Ectodermal cell (in vitro differentiated cells): ENCODE measurements at regions not wholly inside any gene's neighbourhood (a gene's known extent, or its start where the extent isn't known, plus 50 kb on each side); places are given as distances from the start of the nearest gene placed in this dataset.
"Not testable (repeated sequence)": the region's sequence is repeated elsewhere in the genome, so short reads cannot be mapped to it uniquely, and the experiment has no call there.

Experiments used
- H3K27ac ChIP-seq: 2 replicates; pipeline ENCODE4 v1.7.0; 2013; ENCODE audit warnings: mild to moderate bottlenecking, low read depth, low read length; ENCODE audit not compliant: insufficient read depth, poor library complexity, severe bottlenecking
- H3K27me3 ChIP-seq: 2 replicates; pipeline ENCODE4 v1.7.0; 2013; ENCODE audit warnings: mild to moderate bottlenecking, low read length; ENCODE audit not compliant: insufficient read depth, control insufficient read depth, poor library complexity, severe bottlenecking
- H3K36me3 ChIP-seq: one replicate; pipeline ENCODE4 v1.7.0; 2013; ENCODE audit warnings: low read length; ENCODE audit not compliant: control insufficient read depth, insufficient read depth
- H3K4me1 ChIP-seq: one replicate; pipeline ENCODE4 v1.7.0; 2013; ENCODE audit warnings: low read length; ENCODE audit not compliant: control insufficient read depth, insufficient read depth
- H3K4me3 ChIP-seq: 2 replicates; pipeline ENCODE4 v1.7.0; 2013; ENCODE audit warnings: low read depth, low read length, control low read depth; ENCODE audit not compliant: insufficient read depth
- H3K9me3 ChIP-seq: 2 replicates; pipeline ENCODE4 v1.7.0; 2013; ENCODE audit warnings: mild to moderate bottlenecking, low read length, moderate library complexity; ENCODE audit not compliant: control insufficient read depth
- WGBS, 2 experiments: methylation state at CpG; one replicate each; pipeline ENCODE4 v1.1.7; 2013; ENCODE audit warnings: missing lambda C conversion rate in 2 of 2; 5-methylcytosine and 5-hydroxymethylcytosine counted together

- Histone ChIP-seq H3K27ac (no peak overlapping the region), H3K4me3 (no peak overlapping the region), H3K27me3 (no peaks in the 10 kb centered on the region), H3K4me1 (no peaks in the 10 kb centered on the region), H3K9me3 (no peaks in the 10 kb centered on the region), H3K36me3 (no peaks in the 10 kb centered on the region)
- WGBS, 2 experiments: 94 to 100% methylated on average over 2 to 3 of the region's 3 CpGs
These were observed 196.6 kb upstream of the EDNRA start for GRCh38 chr4:147284256-147284835.

DNA sequence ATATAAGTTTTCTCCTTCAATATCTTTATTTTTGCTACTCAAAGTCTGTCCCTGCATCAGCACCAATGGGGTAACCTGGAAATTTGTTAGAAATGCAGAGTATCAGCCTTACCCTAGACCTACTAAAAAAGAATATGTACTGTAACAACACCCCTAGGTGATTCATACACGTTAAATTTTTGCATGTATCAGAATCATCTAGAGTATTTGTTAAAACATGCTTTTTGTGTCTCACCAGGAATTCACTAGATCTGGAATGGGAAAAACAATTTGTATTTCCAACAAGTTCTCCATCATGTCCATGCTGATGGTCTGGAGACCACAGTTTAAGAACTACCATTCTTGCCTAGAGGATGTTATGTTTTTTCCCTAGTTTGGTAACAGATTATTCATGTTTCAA lies 196.0 kb upstream of the EDNRA start:
- H3K9me3 ChIP-seq: no peaks in the 10 kb centered on the region
- WGBS, 2 experiments: 83 to 100% methylated on average over 1 of the region's 1 CpG
- no peaks in the 10 kb centered on the region for H3K4me1 ChIP-seq
- H3K27me3 ChIP-seq: no peaks in the 10 kb centered on the region
- no peak overlapping the region for H3K4me3 ChIP-seq
- no peak overlapping the region for H3K27ac ChIP-seq
- H3K36me3 ChIP-seq: no peaks in the 10 kb centered on the region

GRCh38 chr4:147285751-147286150 lies 195.1 kb upstream of the EDNRA start:
- Histone ChIP-seq H3K4me3 (no peak overlapping the region), H3K4me1 (no peaks in the 10 kb centered on the region), H3K9me3 (no peaks in the 10 kb centered on the region), H3K27me3 (no peaks in the 10 kb centered on the region), H3K36me3 (no peaks in the 10 kb centered on the region), H3K27ac (no peak overlapping the region)
- WGBS, 2 experiments: 91% methylated on average over 4 of the region's 4 CpGs

- WGBS, 2 experiments: 93 to 94% methylated on average over 6 of the region's 6 CpGs
- no peak overlapping the region for H3K4me3 ChIP-seq
- no peaks in the 10 kb centered on the region for H3K27me3 ChIP-seq
- no peaks in the 10 kb centered on the region for H3K4me1 ChIP-seq
- no peaks in the 10 kb centered on the region for H3K36me3 ChIP-seq
- no peaks in the 10 kb centered on the region for H3K9me3 ChIP-seq
- no peak overlapping the region for H3K27ac ChIP-seq
These were observed 193.9 kb upstream of the EDNRA start for GRCh38 chr4:147286846-147287587.

DNA sequence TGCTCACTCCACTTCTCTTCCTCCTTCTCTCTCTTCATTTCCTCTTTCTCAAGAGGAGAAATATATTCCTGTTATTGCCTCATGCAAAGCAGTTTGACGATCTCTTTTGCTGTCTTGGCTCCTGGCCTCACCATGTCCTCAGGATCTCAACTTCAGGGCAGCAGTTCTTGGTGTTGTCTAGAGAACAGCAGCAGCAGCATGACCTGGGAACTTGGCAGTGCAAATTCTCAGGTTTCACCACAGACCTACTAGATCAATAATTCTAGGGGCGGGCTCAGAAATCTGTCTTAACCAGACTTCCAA lies 193.4 kb upstream of the EDNRA start:
- 95 to 96% methylated on average over 2 of the region's 2 CpGs for WGBS, 2 experiments
- Histone ChIP-seq H3K27me3 (no peaks in the 10 kb centered on the region), H3K27ac (no peak overlapping the region), H3K4me1 (no peaks in the 10 kb centered on the region), H3K4me3 (no peak overlapping the region), H3K36me3 (no peaks in the 10 kb centered on the region), H3K9me3 (no peaks in the 10 kb centered on the region)

- Histone ChIP-seq H3K4me3 (no peak overlapping the region), H3K27me3 (no peaks in the 10 kb centered on the region), H3K27ac (no peak overlapping the region), H3K9me3 (no peaks in the 10 kb centered on the region), H3K36me3 (no peaks in the 10 kb centered on the region), H3K4me1 (no peaks in the 10 kb centered on the region)
- 87 to 100% methylated on average over 1 of the region's 1 CpG for WGBS, 2 experiments
These were observed 192.4 kb upstream of the EDNRA start for GRCh38 chr4:147288512-147288911.

GRCh38 chr4:147289181-147289580 lies 191.7 kb upstream of the EDNRA start:
- Histone ChIP-seq H3K9me3 (no peaks in the 10 kb centered on the region), H3K4me1 (no peaks in the 10 kb centered on the region), H3K4me3 (no peak overlapping the region), H3K27me3 (no peaks in the 10 kb centered on the region), H3K36me3 (no peaks in the 10 kb centered on the region), H3K27ac (no peak overlapping the region)
- WGBS, 2 experiments: 87 to 89% methylated on average over 4 to 5 of the region's 5 CpGs

DNA sequence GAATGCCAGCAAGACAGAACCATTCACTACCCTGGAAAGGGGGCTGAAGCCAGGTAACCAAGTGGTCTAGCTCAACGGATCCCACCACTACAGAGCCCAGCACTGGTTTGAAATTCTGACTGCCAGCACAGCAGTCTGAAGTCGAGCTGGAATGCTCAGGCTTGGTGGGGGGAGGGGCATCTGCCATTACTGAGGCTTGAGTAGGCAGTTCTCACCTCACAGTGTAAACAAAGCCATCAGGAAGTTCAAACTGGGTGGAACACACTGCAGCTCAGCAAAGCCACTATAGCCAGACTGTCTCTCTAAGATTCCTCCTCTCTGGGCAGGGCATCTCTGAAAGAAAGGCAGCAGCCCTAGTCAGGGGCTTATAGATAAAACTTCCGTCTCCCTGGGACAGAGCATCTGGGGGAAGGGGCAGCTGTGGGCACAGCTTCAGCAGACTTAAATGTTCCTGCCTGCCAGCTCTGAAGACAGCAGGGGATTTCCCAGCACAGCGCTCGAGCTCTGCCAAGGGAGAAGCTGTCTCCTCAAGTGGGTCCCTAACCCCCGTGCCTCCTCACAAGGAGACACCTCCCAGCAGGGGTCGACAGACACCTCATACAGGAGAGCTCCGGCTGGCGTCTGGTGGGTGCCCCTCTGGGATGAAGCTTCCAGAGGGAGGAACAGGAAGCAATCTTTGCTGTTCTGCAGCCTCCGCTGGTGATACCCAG lies 188.1 kb upstream of the EDNRA start:
- not testable (repeated sequence) for H3K36me3 ChIP-seq, H3K4me1 ChIP-seq, H3K27me3 ChIP-seq, H3K27ac ChIP-seq, H3K9me3 ChIP-seq, H3K4me3 ChIP-seq
- 81 to 82% methylated on average over 10 of the region's 10 CpGs for WGBS, 2 experiments

GRCh38 chr4:147293314-147293677 lies 187.6 kb upstream of the EDNRA start:
- not testable (repeated sequence) for H3K27ac ChIP-seq, H3K9me3 ChIP-seq, H3K4me3 ChIP-seq, H3K36me3 ChIP-seq, H3K27me3 ChIP-seq, H3K4me1 ChIP-seq
- 95% methylated on average over 5 to 6 of the region's 6 CpGs for WGBS, 2 experiments

DNA sequence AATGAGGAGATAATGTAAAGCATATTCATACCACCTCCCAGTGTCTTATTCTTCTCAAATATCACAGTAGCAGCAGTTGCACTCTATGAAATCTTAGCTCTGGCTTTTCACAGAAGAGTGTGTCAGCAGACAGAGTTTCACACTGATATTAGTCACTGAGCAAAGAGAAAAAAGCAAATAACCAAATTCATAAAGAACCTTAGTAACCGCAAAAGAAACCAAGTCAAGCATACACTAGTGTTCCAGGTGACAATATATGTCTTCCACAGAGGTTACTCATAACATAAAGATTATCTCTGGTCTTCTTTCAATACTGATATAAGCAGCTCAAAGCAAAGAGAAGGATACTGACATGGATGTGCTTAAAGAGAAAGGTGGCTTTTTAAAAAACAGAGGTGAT lies 181.7 kb upstream of the EDNRA start:
- 90 to 91% methylated on average over 1 of the region's 1 CpG for WGBS, 2 experiments
- H3K9me3 ChIP-seq: no peaks in the 10 kb centered on the region
- no peak overlapping the region for H3K27ac ChIP-seq
- no peaks in the 10 kb centered on the region for H3K27me3 ChIP-seq
- no peaks in the 10 kb centered on the region for H3K36me3 ChIP-seq
- H3K4me3 ChIP-seq: no peak overlapping the region
- no peaks in the 10 kb centered on the region for H3K4me1 ChIP-seq
